ENCODE measurements at regions not wholly inside any gene's neighbourhood (a gene's known extent, or its start where the extent isn't known, plus 50 kb on each side); places are given as distances from the start of the nearest gene placed in this dataset.

DNA sequence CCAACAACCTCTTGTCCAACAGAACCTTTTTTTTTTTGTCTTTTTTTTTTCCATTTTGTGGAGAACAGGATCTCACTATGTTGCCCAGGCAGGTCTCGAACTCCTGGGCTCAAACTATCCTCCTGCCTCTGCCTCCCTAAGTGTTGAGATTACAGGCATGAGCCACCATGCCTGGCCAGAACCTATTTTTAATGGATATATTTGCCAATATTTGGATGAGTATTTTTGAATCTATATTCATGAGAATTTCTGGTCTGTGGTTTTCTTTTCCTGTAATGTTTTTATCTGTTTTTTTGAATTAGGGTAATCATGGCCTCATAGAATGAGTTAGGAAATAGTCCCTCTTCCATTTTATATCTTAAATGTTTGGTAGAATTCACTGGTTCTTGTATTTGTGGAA is 70.4 kb upstream of the RET start:
- H3K79me2 ChIP-seq (ENCODE audit: control insufficient read depth, insufficient read depth, low read length, poor library complexity): no peaks in the 10 kb centered on the region
- H3K79me1 ChIP-seq (ENCODE audit: low read length): no peaks in the 10 kb centered on the region
- no peak overlapping the region for H3K14ac ChIP-seq (ENCODE audit: low read length)
- H4K12ac ChIP-seq (ENCODE audit: low read depth, low read length): no peak overlapping the region
- peaks cover 2% of the 10 kb centered on the region for H3K9me3 ChIP-seq (ENCODE audit: insufficient read depth, low read depth, low read length)
- H4K91ac ChIP-seq (ENCODE audit: low read depth, low read length): no peak overlapping the region
- no peak overlapping the region for H3K18ac ChIP-seq (ENCODE audit: low read length)
- no peak overlapping the region for H3K4ac ChIP-seq (ENCODE audit: low read depth, low read length)
- H3K4me2 ChIP-seq (ENCODE audit: low read length): no peak overlapping the region
- no peak overlapping the region for H3K4me3 ChIP-seq (ENCODE audit: low read depth, low read length)
- no peak for DNase-seq
- H2AK5ac ChIP-seq (ENCODE audit: low read length): no peak overlapping the region
- no peak overlapping the region for H2BK120ac ChIP-seq (ENCODE audit: insufficient read depth, low read length, poor library complexity)
- H3K27me3 ChIP-seq (ENCODE audit: insufficient read depth, low read length): no peaks in the 10 kb centered on the region
- H2BK5ac ChIP-seq (ENCODE audit: low read depth, low read length, poor library complexity): no peak overlapping the region
- no peak overlapping the region for H3K23ac ChIP-seq (ENCODE audit: low read length)
- no peaks in the 10 kb centered on the region for H3K36me3 ChIP-seq (ENCODE audit: control insufficient read depth in 1 of 2, insufficient read depth in 2 of 2, low read length in 2 of 2)
- WGBS (ENCODE audit: extremely low coverage, insufficient coverage, insufficient read length): no CpG with 5 or more reads among the region's 1 CpG
- H3K4me1 ChIP-seq (ENCODE audit: control insufficient read depth in 1 of 2, insufficient read depth in 2 of 2, low read length in 2 of 2): no peaks in the 10 kb centered on the region
- no peak overlapping the region for H2BK12ac ChIP-seq (ENCODE audit: low read length)
- no peak overlapping the region for H2AFZ ChIP-seq (ENCODE audit: insufficient read depth, low read length, poor library complexity)
- no peak overlapping the region for H3K9ac ChIP-seq (ENCODE audit: low read length)
- no peak overlapping the region for H3K27ac ChIP-seq (ENCODE audit: low read depth, low read length)
- H4K8ac ChIP-seq (ENCODE audit: low read depth, low read length): no peak overlapping the region

DNA sequence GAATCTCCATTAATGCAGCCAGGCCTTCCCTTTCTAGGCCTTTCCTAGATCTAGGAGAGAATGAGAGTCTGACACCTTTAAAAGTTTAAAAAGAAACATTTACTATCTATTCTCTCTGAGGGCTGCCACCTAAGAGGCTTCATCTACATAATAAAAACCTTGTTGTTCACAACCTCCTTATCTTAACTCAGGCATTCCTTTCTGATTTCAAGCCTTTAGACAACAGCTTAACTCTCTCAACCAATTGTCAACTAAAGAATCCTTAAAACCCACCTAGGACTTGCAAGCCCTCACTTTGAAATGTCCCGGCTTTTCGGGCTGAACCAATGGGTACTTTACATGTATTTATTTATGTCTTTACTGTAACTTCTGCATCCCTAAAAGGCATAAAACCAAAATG is 64.3 kb upstream of the RET start:
- Histone ChIP-seq H3K23ac (ENCODE audit: low read length) (no peak overlapping the region), H3K9me3 (ENCODE audit: insufficient read depth, low read depth, low read length) (peaks cover 2% of the 10 kb centered on the region), H2AFZ (ENCODE audit: insufficient read depth, low read length, poor library complexity) (no peak overlapping the region), H4K91ac (ENCODE audit: low read depth, low read length) (no peak overlapping the region), H4K12ac (ENCODE audit: low read depth, low read length) (no peak overlapping the region), H3K79me2 (ENCODE audit: control insufficient read depth, insufficient read depth, low read length, poor library complexity) (no peaks in the 10 kb centered on the region), H3K4ac (ENCODE audit: low read depth, low read length) (no peak overlapping the region), H3K36me3 (ENCODE audit: control insufficient read depth in 1 of 2, insufficient read depth in 2 of 2, low read length in 2 of 2) (no peaks in the 10 kb centered on the region), H3K9ac (ENCODE audit: low read length) (no peak overlapping the region), H4K8ac (ENCODE audit: low read depth, low read length) (no peak overlapping the region), H3K27me3 (ENCODE audit: insufficient read depth, low read length) (no peaks in the 10 kb centered on the region), H2BK12ac (ENCODE audit: low read length) (no peak overlapping the region), H3K4me3 (ENCODE audit: low read depth, low read length) (no peak overlapping the region), H2BK5ac (ENCODE audit: low read depth, low read length, poor library complexity) (no peak overlapping the region), H3K79me1 (ENCODE audit: low read length) (no peaks in the 10 kb centered on the region), H3K4me2 (ENCODE audit: low read length) (no peak overlapping the region), H2AK5ac (ENCODE audit: low read length) (no peak overlapping the region), H2BK120ac (ENCODE audit: insufficient read depth, low read length, poor library complexity) (no peak overlapping the region), H3K27ac (ENCODE audit: low read depth, low read length) (no peak overlapping the region), H3K4me1 (ENCODE audit: control insufficient read depth in 1 of 2, insufficient read depth in 2 of 2, low read length in 2 of 2) (no peaks in the 10 kb centered on the region), H3K18ac (ENCODE audit: low read length) (no peak overlapping the region), H3K14ac (ENCODE audit: low read length) (no peak overlapping the region)
- WGBS (ENCODE audit: extremely low coverage, insufficient coverage, insufficient read length): no CpG with 5 or more reads among the region's 2 CpGs
- no peak for DNase-seq

DNA sequence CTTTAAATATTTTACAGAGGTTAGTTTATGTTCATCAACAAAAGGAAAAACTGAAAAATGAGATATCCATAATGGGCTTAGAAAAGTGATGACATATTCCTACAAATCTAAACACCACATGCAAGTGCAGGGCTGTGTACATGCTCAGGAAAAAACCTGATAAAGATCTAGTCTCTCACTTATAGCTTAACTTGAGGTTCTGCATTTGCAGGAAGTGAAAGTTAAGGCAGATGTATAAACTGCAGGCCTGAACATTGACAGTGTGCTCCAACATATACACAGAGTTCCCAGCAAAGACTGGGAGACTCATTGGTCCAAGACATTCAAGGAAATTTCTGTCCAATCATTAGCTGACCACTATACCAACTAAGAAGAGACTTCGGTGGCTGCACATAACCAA is 63.8 kb upstream of the RET start:
- no peak overlapping the region for H2AK5ac ChIP-seq (ENCODE audit: low read length)
- peaks cover 2% of the 10 kb centered on the region for H3K9me3 ChIP-seq (ENCODE audit: insufficient read depth, low read depth, low read length)
- no peak overlapping the region for H3K4me2 ChIP-seq (ENCODE audit: low read length)
- no peak overlapping the region for H3K23ac ChIP-seq (ENCODE audit: low read length)
- H2BK120ac ChIP-seq (ENCODE audit: insufficient read depth, low read length, poor library complexity): no peak overlapping the region
- H3K9ac ChIP-seq (ENCODE audit: low read length): no peak overlapping the region
- WGBS (ENCODE audit: extremely low coverage, insufficient coverage, insufficient read length): no CpG with 5 or more reads among the region's 1 CpG
- no peaks in the 10 kb centered on the region for H3K79me1 ChIP-seq (ENCODE audit: low read length)
- H3K36me3 ChIP-seq (ENCODE audit: control insufficient read depth in 1 of 2, insufficient read depth in 2 of 2, low read length in 2 of 2): no peaks in the 10 kb centered on the region
- H3K4me3 ChIP-seq (ENCODE audit: low read depth, low read length): no peak overlapping the region
- H2AFZ ChIP-seq (ENCODE audit: insufficient read depth, low read length, poor library complexity): no peak overlapping the region
- H3K4ac ChIP-seq (ENCODE audit: low read depth, low read length): no peak overlapping the region
- no peak overlapping the region for H4K91ac ChIP-seq (ENCODE audit: low read depth, low read length)
- no peak for DNase-seq
- H3K18ac ChIP-seq (ENCODE audit: low read length): no peak overlapping the region
- no peak overlapping the region for H2BK12ac ChIP-seq (ENCODE audit: low read length)
- H4K12ac ChIP-seq (ENCODE audit: low read depth, low read length): no peak overlapping the region
- no peak overlapping the region for H2BK5ac ChIP-seq (ENCODE audit: low read depth, low read length, poor library complexity)
- H4K8ac ChIP-seq (ENCODE audit: low read depth, low read length): no peak overlapping the region
- no peak overlapping the region for H3K14ac ChIP-seq (ENCODE audit: low read length)
- H3K4me1 ChIP-seq (ENCODE audit: control insufficient read depth in 1 of 2, insufficient read depth in 2 of 2, low read length in 2 of 2): no peaks in the 10 kb centered on the region
- no peaks in the 10 kb centered on the region for H3K27me3 ChIP-seq (ENCODE audit: insufficient read depth, low read length)
- no peak overlapping the region for H3K27ac ChIP-seq (ENCODE audit: low read depth, low read length)
- no peaks in the 10 kb centered on the region for H3K79me2 ChIP-seq (ENCODE audit: control insufficient read depth, insufficient read depth, low read length, poor library complexity)

DNA sequence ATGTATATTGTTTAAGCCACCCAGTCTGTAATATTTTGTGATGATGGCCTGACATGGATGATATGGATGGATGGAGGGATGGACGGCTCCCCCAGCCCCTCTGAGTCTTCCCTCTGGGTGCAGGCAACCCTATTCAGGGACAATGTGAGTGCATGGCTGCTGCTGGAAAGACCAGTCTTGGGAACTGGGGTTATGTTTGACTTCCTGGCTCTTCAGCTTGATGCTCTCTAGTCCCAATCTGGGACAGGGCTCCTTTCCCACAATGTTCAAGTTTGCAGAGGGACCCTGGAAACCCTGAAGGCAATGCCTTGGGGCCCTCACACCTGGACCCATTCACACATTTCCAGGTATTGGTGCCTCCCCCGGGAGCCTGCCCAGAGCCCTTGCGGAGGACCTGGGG is 52.3 kb upstream of the RET start:
- no peak overlapping the region for H4K12ac ChIP-seq (ENCODE audit: low read depth, low read length)
- H3K79me1 ChIP-seq (ENCODE audit: low read length): no peaks in the 10 kb centered on the region
- DNase-seq: no peak
- H3K23ac ChIP-seq (ENCODE audit: low read length): no peak overlapping the region
- no peak overlapping the region for H3K18ac ChIP-seq (ENCODE audit: low read length)
- no peaks in the 10 kb centered on the region for H3K36me3 ChIP-seq (ENCODE audit: control insufficient read depth in 1 of 2, insufficient read depth in 2 of 2, low read length in 2 of 2)
- no peak overlapping the region for H4K91ac ChIP-seq (ENCODE audit: low read depth, low read length)
- no peak overlapping the region for H3K9ac ChIP-seq (ENCODE audit: low read length)
- H3K9me3 ChIP-seq (ENCODE audit: insufficient read depth, low read depth, low read length): no peaks in the 10 kb centered on the region
- no peak overlapping the region for H2BK5ac ChIP-seq (ENCODE audit: low read depth, low read length, poor library complexity)
- H3K4me3 ChIP-seq (ENCODE audit: low read depth, low read length): no peak overlapping the region
- H3K79me2 ChIP-seq (ENCODE audit: control insufficient read depth, insufficient read depth, low read length, poor library complexity): no peaks in the 10 kb centered on the region
- H2AK5ac ChIP-seq (ENCODE audit: low read length): no peak overlapping the region
- no CpG with 5 or more reads among the region's 3 CpGs for WGBS (ENCODE audit: extremely low coverage, insufficient coverage, insufficient read length)
- no peak overlapping the region for H3K27ac ChIP-seq (ENCODE audit: low read depth, low read length)
- no peak overlapping the region for H3K4ac ChIP-seq (ENCODE audit: low read depth, low read length)
- H4K8ac ChIP-seq (ENCODE audit: low read depth, low read length): no peak overlapping the region
- no peak overlapping the region for H3K14ac ChIP-seq (ENCODE audit: low read length)
- no peak overlapping the region for H2BK12ac ChIP-seq (ENCODE audit: low read length)
- H2AFZ ChIP-seq (ENCODE audit: insufficient read depth, low read length, poor library complexity): no peak overlapping the region
- no peak overlapping the region for H3K4me2 ChIP-seq (ENCODE audit: low read length)
- H2BK120ac ChIP-seq (ENCODE audit: insufficient read depth, low read length, poor library complexity): no peak overlapping the region
- H3K4me1 ChIP-seq (ENCODE audit: control insufficient read depth in 1 of 2, insufficient read depth in 2 of 2, low read length in 2 of 2): peaks cover 9% of the 10 kb centered on the region in 2 experiments
- no peaks in the 10 kb centered on the region for H3K27me3 ChIP-seq (ENCODE audit: insufficient read depth, low read length)

Measured in trophoblast cell (in vitro differentiated cells and primary cell).